GM21717 (cell line): ENCODE measurements at regions not wholly inside any gene's neighbourhood (a gene's known extent, or its start where the extent isn't known, plus 50 kb on each side); places are given as distances from the start of the nearest gene placed in this dataset.
A peak's percentile ranks its signal among the peaks of the same experiment; 100 is the strongest.
"Not testable (repeated sequence)": the region's sequence is repeated elsewhere in the genome, so short reads cannot be mapped to it uniquely, and the experiment has no call there.

Experiments
- ATAC-seq: cut with Tn5 transposase; IDR thresholded peaks from one replicate; pipeline ENCODE4 v1.9.1; 2021; ENCODE audit warnings: mild to moderate bottlenecking, moderate library complexity; ENCODE audit not compliant: unreplicated experiment

- ATAC-seq = no peak
Measured at GRCh38 chr1:190665045-190665444, 187.4 kb upstream of the BRINP3 start.

- ATAC-seq = no peak
Measured at GRCh38 chr1:190667914-190668313, 190.2 kb upstream of the BRINP3 start.

DNA sequence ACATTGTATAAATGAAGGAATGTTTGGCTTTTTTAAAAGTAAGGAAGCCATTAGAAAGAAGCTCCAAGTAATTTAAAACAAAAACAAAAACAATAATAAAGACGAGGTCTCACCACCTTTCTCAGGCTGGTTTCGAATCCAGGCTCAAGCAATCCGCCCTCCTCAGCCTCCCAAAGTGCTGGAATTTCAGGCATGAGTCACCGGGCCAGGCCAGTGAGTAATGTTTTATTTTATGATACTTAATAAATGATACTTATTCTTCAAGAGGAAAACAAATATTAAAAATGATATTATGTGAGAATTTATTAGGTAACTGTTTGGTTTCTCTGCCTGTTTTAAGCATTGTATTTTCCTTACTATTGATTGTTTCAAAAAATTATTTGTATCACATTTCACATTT is 201.4 kb upstream of the BRINP3 start:
- ATAC-seq = no peak

DNA sequence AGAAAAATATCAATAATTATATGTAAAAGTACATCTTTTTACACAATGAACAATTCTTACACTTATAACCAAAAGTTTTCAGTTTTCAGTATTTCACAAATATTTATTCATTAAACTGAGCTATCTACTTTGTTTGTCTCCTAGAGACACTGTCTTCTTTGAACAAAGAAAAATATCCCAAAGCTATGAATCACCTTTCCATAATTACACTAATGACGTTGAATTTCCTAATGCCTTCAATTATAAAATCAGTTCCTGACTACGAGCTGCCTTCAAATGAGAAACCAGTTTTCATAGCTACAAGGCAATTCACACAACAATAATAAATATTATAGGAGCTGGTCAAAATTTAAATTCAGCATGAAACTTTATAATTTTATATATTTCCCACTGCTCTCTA is 201.8 kb upstream of the BRINP3 start:
- no peak for ATAC-seq

DNA sequence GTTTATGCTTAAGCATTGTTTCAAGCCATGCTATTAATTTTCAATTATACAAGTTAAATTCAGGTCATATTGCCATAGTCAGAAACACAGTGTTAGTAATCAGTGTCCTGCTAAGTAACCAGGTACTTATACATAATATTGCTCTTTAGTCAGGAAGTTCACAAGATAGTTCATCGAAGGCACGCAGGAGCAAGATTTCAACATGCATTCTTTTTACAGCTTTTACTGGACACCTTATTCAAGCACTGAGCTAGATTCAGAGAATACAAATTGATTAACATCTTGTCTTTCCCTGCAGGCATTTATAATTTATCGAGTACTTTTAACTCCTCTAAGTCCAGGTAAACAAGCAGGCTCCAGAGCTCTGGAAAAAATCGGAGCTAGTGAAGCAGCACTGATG is 202.3 kb upstream of the BRINP3 start:
- no peak for ATAC-seq

DNA sequence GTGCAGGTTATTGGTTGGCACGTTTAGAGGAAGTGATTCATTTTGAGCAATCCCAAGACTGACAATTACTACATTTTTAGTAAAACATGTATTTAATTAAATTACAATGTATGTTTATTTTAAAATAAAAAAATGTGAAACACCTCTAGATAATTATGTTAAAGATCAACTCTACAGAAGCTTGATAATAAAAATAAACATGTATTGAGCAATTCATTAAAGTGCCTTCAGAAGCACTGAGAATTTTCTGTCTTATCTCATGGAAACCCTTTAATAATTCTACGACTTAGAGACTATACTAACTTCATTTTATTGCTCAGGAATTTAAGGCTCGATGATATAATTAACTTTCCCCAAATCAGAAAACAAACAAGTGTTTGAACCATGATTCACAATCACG is 208.0 kb upstream of the BRINP3 start:
- no peak for ATAC-seq

GRCh38 chr1:190688096-190688495 is 210.4 kb upstream of the BRINP3 start:
- ATAC-seq = no peak

DNA sequence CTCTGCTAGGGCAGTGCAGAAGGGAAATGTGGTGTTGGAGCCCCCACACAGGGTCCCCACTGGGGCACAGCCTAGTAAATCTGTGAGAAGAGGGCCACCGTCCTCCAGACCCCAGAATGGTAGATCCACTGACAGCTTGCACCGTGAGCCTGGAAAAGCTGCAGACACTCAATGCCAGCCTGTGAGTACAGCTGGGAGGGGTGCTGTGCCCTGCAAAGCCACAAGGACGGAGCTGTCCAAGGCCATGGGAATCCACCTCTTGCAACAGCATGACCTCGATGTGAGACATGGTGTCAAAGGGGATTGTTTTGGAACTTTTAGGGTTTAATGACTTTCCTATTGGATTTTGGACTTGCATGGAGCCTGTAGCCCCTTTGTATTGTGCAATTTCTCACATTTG is 220.8 kb upstream of the BRINP3 start:
- not testable (repeated sequence) for ATAC-seq

DNA sequence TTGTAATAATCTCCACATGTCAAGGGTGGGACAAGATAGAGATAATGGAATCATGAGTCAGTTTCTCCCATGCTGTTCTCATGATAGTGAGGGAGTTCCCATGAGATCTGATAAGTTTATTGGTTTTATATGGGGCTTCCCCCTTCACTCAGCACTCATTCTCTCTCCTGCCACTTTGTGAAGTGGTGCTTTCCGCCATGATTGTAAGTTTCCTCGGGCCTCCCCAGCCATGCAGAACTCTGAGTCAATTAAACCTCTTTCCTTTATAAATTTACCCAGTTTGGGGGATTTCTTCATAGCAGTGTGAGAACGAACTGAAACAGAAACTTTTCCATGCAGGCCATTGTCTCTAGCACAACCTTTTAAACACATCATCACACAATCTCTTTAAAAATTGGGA is 221.5 kb upstream of the BRINP3 start:
- no peak for ATAC-seq

- ATAC-seq = no peak
Measured at GRCh38 chr1:190708418-190709057, 230.9 kb upstream of the BRINP3 start.

GRCh38 chr1:190711069-190711468 is 233.4 kb upstream of the BRINP3 start:
- ATAC-seq = no peak

DNA sequence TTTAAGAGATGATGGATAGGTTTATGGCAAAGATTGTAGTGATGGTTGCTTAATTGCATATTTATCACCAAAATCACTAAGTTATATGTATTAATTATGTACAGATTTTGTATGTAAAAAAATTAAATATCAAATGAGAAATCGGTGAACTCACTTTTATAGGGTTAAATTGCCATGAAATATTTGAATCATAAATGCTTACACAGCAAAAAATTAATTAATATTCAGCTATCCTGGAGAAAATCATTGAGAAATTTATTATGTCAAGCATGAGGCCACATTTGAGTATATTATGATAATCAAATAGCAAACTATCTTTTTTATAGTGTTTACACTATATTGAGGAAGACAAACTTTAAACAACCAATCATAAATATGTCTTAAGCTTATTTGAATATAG is 239.4 kb upstream of the BRINP3 start:
- ATAC-seq = no peak

DNA sequence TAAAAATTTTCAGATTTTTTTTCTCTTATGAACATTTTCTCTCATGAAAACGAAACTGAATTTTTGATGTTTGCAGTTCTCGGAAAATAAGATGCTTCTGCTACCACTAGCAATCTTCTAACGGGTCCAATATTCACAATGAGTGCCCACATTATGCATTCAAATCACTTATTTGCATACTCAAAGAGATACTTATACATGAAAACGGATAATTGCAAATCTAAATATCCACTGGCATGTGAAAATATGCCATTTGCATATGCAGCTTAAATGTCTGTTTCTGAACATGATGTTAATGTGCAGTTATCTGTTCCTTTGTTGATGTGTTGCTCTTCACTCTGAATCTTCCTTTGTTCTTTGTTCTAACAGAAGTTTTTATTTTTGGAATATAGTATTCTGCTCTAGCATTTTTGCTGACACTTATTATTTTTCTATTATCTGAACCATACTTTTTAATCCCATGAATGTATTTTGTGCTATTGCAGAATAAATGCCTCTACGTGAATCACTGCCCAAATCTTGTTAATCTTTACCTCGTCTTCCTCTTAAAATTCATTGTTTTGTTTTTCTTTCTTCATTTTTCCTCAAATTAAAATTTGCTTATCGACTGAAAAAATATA is 259.4 kb upstream of the BRINP3 start:
- no peak for ATAC-seq

DNA sequence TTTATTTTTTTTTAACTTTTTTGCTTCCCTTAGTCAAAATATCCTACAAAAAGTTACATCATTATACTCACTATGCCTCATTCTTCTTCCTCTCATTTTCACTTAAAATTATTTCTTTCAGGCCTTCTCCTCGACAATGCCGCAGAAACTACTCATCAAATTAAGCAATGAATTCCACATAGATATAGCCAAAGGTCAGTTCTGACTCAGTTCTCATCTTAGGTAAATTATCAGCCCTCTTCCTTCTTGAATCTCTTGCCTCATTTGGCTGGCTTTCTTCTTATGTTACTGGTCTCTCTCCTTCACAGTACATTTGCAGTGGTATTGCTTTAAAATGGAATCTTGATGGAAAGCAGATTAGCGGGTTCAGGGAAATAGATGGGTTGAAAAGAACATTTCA is 260.7 kb upstream of the BRINP3 start:
- no peak for ATAC-seq

DNA sequence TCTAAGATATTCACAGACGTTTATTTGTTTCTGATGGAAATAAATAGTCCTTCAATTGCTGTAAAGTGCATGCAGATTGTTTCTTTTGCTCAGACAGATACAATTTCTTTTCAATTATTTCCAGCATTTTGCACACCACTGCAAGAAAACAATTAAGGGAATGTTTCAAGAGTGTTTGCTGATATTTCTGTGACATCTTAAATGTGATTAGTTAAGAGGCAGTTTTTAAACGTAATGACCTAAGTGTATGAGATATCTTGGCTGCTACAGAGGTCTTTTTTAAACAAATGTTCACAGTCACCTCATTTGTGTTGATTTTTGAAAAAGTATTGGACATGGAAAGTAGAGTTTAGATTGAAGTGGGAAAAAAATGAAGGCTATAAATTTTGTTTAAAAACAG is 262.3 kb upstream of the BRINP3 start:
- ATAC-seq = no peak

- ATAC-seq = no peak
Measured at GRCh38 chr1:190747704-190748103, 270.0 kb upstream of the BRINP3 start.

DNA sequence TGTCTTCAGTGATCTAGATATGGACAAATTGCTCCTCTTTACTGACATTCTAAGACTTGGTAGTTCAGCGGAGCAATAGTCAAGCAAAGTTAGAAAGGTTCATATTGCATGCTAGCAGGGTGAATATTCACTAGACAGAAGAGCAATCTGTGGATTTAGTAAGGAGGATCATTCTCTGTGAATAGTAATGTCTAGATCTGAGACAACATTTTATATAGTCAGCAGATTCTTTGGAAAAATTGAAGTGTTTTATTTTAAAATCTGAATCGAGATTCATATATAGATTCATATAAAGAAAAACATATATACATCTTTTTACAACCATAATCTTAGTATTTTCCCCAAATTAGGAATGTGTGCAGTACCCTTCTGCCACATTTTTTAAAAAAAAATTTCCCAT is 274.5 kb upstream of the BRINP3 start:
- no peak for ATAC-seq

DNA sequence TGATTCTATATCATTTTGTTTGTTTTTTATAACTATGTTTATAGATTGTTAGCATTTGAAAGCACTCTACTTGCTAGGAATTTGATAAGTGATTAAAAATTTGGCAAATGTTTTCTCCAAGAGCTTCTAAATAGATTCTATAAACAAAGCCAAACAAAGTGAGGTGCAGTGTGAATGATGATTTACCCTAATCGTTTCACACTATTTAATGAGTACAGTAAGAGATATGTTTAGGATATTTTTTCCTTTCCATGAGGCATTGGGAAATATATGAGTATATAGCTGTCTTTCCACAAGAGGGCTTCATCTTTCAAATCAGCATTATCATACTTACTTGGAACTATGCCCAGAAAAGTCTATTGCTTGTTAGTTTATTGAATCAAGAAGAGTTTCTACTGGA is 277.0 kb upstream of the BRINP3 start:
- no peak for ATAC-seq

- peak; percentile 100 for ATAC-seq
Measured at GRCh38 chr1:190759807-190760206, 282.1 kb upstream of the BRINP3 start.

DNA sequence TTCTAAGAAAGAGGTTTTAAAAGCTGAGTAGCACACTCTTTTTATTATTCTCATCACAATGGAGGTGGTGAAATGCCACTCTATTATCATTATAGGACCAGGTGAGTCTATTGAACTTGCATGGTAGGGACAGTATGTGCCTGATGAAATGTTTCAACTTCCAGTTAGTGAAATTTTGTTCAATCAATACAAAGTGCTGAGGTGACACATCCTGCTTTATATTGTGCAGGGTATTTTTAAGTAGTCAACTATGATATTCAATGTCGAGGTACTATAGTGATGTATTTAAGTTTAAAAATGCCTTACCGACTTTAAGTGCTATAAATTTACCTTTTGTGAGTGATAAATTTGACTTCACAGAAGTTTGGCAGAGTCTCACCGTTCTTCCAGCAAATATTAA is 284.7 kb upstream of the BRINP3 start:
- ATAC-seq = no peak

DNA sequence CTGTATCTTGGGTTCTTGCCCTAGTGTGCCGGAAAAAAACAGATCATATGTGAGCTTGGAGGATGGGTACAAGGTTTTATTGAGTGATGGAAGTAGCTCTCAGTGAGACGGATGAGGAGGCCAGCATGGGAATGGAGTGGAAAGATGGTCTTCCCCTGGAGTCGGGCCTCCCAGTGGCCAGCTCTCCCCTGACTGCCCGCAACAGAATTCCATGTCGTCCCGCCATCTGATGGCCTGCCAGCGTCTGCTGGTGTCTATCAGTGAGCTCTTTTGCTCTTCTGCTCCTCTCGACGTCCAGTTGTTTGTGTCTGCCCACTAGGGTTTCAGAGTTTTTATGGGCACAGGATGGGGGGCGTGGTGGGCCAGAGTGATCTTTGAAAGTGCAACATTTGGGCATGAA is 315.2 kb upstream of the BRINP3 start:
- no peak for ATAC-seq

DNA sequence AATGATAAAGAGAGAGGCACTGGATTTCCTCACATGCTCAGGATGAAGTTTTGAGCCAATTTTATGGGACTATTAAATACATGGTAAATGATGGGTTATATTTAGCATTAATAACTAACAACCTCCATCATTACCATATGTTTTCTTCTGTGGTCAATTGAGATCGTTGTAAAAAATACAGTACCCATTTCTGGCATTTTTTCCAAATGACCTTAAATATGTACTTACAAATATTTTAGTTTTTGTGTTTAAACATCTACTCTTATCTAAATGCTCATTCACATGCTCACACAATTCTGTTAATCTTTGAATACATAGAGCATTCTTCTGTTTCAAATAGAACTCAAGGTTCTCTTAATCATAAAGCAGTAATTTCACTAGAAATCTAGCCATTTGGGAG is 330.0 kb upstream of the BRINP3 start:
- no peak for ATAC-seq

GRCh38 chr1:190808035-190808434 is 330.4 kb upstream of the BRINP3 start:
- ATAC-seq = no peak
